SHP77 treated with DMSO at 0.1 percent for 48 hours (cell line): ENCODE measurements at regions not wholly inside any gene's neighbourhood (a gene's known extent, or its start where the extent isn't known, plus 50 kb on each side); places are given as distances from the start of the nearest gene placed in this dataset.

Experiments used
- DNase-seq: peaks from one replicate; lab custom pipeline; 2025; lab: John Stamatoyannopoulos, UW

- no peak for DNase-seq
Measured at GRCh38 chr11:129590753-129591475, 215.3 kb downstream of the BARX2 start.

- no peak for DNase-seq
Measured at GRCh38 chr11:129591527-129591926, 215.9 kb downstream of the BARX2 start.

DNA sequence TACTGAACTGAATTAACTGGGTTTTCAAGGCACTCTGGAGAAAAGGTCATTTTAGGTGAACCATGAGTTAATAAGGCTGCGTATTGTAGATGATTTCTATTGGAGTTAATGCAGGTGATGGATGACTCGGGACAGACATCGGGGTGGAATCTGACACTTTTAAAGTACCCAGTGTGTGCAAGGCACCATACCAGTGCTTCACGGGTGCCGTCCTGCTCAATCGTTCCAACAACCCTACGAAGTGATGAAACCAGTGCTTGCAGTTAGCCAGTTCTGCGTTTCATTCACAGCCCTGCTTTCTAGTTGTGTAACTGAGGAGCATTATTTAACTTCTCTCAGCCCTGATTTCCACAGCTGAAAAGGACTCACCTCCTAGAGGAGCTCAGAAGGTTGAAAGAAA, 216.5 kb downstream of the BARX2 start:
- no peak for DNase-seq

DNA sequence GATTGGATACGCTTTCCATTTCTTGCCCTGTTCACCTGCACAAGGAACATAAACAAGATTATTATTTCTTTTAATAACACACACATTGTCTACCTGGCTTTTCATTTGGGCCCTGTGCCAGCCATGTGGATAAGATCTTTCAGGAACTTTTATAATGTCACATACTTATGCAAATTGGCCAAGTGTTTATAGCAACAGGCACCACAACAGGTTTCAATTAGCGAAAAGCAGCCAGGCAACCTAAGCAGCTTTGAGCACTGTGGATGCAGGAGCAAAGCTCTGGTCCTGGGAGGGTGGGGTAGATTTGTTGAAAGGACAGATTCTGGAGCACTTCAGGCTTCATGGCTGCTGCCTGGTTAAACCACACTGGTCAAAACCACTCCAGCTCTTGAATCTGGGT, 217.4 kb downstream of the BARX2 start:
- no peak for DNase-seq

GRCh38 chr11:129595038-129595962, 219.7 kb downstream of the BARX2 start:
- DNase-seq, result no peak

DNA sequence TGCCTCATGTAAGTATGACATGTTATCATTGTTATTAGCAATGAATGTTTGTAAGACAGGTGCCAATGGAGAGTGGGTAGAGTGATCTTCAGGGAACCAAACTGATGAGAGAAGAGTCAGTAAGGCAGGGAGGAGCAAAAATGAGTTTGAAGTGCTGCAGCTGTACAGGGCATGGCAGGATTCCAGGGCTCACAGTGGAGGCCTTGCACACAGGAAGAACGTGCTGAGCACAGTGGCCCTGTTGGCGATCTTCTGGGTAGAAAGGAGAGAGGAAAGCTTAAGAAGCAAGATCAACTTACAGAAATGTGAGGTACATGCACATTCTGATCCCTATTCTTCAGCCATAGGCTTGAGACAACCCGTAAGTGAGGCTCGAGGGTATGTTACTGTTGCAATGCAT, 219.3 kb upstream of the TMEM45B start:
- DNase-seq, result no peak

- no peak for DNase-seq
Measured at GRCh38 chr11:129598378-129598777, 217.3 kb upstream of the TMEM45B start.

DNA sequence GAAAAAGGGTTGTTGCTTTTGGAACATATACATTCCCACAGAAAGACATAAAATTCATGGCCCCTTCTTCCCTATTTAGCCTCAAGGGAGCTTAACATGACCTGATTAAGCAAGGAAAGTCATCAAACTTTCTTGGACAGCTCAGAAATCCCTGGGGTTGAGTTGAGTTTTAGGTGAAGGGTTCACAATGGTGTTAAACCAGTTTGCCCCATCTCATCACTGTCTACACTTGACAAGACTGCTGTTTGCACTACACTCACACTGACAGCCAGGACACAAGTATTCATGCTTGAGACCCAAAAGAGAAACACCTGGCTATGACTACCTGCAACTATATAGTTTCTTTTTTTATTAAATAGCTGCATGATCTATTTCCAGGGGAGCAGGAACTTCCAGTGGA, 209.8 kb upstream of the TMEM45B start:
- no peak for DNase-seq

DNA sequence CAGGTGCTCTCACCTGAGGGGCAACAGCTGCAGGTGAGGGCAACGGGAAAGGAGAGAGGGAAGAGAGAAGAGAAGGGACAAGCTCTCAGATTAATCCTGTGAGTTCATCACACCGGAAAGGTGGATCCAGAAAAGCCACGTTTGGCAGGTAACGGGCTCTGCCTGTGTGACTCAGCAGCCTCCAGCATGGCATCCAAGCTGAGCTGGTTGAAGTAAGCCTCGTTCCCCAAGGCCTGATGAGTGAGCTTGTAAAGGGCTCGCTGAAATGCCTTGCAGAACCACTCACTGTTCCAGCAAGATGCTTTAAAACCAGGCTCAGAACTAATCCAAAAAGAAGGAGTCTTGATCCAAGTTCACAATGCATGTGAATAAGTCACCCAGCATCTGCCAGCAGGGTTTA, 206.9 kb upstream of the TMEM45B start:
- no peak for DNase-seq

DNA sequence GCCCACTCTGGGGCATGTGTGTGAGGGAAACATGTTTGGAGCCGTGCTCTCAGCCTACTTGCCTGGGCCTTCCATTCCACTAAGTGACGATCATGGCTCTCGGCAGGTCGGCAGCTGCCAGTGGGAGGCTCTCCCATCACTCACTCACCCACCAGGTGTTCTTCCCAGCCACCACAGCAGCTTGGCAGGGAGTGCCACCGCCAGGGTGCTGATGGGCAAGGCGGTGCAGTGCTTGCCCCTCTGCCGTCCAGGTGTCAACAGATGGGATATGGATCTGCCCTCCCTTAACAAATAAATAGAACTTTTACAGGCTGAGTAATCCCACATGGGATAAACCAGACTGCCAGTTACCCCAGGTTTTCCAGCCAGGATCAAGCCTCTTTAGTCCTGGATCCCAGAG, 205.5 kb upstream of the TMEM45B start:
- no peak for DNase-seq

DNA sequence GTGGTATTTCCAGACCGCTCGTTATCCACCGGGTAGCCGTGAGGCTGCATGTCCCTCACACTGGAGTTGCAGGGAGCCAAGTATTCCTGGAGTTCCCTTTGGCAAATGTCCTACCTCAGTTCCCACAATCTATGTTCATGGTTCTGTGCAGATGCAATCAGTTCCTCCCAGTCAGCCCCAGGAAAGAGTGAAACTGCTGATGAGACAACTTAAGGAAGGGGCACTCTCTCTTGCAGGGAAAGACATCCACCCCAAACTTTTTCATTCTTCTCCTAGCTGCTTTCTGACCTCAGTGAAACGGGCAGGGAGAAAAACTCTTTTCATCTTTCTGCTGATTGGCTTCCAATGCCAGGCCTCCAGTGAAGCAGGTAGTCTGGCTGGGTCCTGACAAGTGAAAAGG, 205.1 kb upstream of the TMEM45B start:
- no peak for DNase-seq

- no peak for DNase-seq
Measured at GRCh38 chr11:129611661-129612446, 203.8 kb upstream of the TMEM45B start.

GRCh38 chr11:129612447-129612961, 203.1 kb upstream of the TMEM45B start:
- no peak for DNase-seq

DNA sequence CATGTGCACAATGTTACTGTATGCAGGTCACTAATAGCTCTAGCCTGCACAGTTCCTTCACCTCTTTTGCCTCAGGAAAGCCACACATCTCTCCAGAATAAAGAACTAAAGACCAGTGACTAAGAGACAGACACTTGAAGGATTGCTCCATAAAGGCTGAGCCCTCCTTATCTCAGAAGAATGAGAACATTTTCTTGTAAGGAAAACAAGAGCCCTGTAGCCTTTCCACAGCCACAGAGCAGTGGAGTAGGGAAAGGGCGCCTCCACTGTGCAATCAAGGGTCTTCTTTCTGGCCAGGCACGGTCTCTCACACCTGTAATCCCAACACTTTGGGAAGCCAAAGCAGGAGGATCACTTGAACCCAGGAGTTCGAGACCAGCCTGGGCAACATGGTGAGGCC, 202.6 kb upstream of the TMEM45B start:
- no peak for DNase-seq

DNA sequence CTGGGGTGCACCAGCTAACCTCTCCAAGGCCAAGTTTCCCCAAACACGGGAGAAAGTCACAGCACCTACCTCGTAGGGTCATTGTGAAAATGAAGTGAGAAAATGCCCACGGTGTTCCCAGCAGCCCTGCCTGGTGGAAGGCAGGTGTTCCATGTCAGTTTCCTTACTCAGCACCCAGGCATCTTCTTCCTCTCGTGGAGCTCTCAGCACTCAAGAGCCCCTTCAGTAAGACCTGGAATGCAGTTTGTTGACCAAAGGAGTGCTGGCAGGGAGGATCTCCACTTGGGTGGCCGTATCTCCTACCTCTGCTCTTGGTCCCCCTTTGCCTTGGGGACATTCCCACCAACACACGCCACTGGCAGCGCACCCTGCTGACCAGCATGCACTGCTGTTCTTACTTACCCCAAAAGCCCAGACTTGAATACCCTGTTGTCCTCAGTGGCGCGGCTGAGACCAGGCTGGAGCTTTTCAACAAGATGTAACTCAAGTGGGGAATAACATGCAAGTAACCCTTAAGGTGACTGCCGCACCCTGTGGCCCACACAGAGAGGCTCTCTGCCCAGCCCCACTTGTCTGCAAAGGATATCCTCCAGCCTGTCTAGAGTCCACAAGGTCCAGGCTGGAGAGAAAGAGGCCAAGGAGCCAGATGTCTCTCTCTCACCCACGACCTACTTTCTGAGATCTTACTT, 201.2 kb upstream of the TMEM45B start:
- no peak for DNase-seq

- DNase-seq, result no peak
Measured at GRCh38 chr11:129618046-129618569, 197.5 kb upstream of the TMEM45B start.

GRCh38 chr11:129620237-129621104, 195.2 kb upstream of the TMEM45B start:
- no peak for DNase-seq

- peak; percentile 91 for DNase-seq
Measured at GRCh38 chr11:129625930-129626329, 189.7 kb upstream of the TMEM45B start.

DNA sequence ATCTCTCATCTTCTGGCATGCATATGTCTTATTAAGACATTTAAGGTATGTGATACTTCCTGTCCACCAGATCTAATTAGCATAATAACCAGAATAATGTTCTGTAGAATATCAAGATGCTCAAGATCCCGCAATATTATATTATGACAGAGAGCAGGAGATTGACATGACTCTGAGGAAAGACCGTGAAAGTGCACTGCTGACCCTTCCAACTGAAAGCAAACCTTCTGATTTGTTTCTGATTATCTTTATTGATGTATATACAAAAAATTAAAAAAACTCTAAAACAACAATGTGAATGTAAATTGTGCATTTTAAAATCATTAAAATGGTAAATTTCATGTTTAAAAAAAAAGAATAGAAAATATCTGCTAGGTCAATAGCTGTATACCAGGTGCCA, 184.4 kb upstream of the TMEM45B start:
- DNase-seq, result no peak

DNA sequence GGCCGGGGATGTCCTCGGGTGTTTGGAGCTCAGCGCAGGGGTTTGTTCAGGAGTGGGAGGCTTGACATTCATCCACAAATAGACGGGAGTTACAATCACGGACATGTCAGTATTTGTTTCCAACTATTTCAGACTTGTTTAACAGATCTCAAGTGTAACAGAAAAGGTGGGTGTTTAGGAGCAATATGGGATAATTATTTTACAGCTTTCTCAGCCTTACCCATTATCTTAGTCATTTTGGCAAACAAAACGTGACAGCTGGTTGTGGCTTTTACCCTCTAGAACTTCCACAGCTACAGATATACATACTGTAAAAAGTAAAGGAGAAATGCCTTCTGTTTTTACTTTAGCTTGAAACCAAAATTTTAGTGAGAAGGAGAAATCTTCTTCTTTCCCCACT, 178.7 kb upstream of the TMEM45B start:
- no peak for DNase-seq
